GM19324 (cell line): ENCODE measurements at regions not wholly inside any gene's neighbourhood (a gene's known extent, or its start where the extent isn't known, plus 50 kb on each side); places are given as distances from the start of the nearest gene placed in this dataset.
"Not testable (repeated sequence)": the region's sequence is repeated elsewhere in the genome, so short reads cannot be mapped to it uniquely, and the experiment has no call there.

Source experiments
- ATAC-seq: cut with Tn5 transposase; IDR thresholded peaks from one replicate; pipeline ENCODE4 v1.9.1; 2021; ENCODE audit warnings: mild to moderate bottlenecking, moderate library complexity; ENCODE audit not compliant: unreplicated experiment, low FRiP score

GRCh38 chr5:19235101-19235584 is 752.9 kb downstream of the CDH18 start:
- no peak for ATAC-seq

DNA sequence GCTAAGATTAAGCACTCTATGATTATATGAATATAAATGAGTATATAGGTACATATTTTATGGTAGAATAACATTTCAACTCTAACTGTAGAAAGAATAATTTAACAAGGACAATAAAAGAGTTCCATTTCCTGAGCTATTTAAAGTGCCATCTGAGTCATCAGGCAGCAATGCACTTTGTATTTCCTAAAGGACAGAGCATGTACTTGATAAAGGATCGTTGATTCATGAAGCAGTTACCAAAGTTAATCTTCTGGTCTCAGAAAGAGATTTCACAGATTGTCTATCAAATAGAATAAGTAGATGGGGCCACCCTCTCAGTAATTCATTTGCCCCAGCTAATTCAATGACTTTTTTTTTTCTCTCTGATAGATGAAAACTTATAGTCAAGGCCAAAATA is 747.8 kb downstream of the CDH18 start:
- no peak for ATAC-seq

DNA sequence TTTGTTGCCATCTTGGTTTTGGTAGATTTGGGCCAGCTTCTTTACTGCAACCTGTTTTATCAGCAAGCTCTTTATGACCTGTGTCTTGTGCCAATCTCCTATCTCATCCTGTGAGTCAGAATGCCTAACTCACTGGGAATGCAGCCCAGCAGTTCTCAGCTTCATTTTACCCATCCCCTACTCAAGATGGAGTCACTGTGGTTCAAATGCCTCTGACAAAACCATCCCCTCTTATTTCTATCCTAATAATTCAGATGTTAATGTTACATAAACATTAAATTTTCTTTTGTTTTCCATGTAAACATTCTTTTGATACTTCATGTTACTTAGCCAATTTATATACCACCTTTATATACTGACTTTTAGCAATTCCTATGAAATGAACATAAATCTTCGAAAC is 746.3 kb downstream of the CDH18 start:
- no peak for ATAC-seq

DNA sequence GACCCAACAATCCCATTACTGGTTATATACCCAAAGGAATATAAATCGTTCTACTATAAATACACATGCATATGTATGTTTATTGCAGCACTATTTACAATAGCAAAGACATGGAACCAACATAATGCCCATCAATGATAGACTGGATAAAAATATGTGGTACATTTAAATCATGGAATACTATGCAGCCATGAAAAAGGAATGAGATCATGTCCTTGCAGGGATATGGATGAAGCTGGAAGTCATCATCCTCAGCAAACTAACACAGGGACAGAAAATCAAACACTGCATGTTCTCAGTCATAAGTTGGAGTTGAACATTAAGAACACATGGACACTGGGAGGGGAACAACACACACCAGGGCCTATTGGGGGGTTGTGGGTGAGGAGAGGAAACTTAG is 741.8 kb downstream of the CDH18 start:
- ATAC-seq, result not testable (repeated sequence)

DNA sequence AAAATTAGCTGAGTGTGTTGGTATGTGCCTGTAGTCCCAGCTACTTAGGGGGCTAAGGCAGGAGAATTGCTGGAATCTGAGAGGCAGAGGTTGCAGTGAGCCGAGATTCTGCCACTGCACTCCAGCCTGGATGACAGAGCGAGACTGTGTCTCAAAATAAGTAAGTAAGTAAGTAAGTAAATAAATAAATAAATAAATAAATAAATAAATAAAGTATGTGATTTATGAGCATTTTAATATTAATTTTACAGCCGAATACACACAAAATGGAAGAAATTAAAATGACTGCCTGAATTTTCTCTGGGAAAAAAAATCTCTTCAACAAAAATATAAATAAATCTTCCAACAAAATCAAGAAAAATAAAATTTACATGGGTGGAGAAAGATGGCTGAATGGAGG is 740.7 kb downstream of the CDH18 start:
- ATAC-seq, result no peak

DNA sequence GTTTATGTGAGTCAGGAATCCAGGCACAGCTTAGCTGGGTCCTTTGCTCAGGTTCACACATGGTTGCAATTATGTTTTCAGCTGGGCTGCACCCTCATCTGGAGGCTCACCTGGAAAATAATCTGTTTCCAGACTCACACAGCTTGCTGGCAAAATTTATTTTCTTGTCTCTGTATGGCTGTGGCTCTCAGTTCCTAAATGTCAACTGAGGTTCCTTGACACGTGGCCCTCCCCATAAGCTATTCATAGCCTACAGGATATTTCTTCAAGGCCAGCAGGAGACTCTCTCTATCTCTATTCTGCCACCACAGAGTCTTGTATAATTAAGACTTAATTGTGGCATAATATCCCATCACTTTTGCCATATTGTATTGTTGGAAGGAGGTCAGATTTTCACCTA is 732.0 kb downstream of the CDH18 start:
- ATAC-seq, result no peak

DNA sequence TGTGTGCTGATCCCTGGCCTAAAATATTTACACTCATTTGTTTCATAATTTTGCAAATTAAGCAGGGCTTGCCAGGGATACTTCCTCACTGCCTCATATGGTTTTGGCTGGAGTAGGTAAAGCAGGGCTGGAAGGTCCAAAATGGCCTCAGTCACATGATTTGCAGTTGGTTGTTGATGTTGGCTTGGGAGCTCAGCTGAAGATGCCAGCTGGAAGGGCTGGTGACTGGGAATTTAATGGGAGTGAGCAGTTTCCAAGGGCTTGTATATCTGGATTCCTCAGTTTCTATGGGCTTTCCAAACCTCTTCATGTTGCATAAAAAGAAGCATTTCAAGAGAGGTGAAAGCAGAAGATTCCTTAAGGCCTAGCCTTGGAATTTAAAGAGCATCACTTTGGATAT is 729.3 kb downstream of the CDH18 start:
- ATAC-seq, result no peak

GRCh38 chr5:19261879-19262278 is 726.1 kb downstream of the CDH18 start:
- ATAC-seq, result no peak

DNA sequence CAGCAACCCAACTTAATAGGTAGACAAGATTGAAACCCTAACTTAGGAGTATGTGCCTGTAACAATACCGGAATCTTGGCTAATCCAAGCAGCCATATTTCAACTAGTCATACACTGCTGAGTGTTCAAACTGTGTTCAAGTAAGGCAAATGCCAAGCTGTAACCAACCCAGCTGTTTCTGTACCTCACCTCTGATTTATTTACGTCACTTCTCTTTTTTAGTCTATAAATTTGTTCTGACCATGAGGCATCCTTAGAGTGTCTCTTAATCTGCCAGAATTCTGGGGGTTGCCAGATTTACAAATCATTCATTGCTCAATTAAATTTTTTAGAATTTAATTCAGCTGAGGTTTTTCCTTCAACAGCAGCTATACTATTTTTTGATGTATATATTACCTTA is 723.2 kb downstream of the CDH18 start:
- no peak for ATAC-seq

GRCh38 chr5:19266791-19267190 is 721.2 kb downstream of the CDH18 start:
- ATAC-seq, result no peak

- ATAC-seq, result no peak
These were observed 717.8 kb downstream of the CDH18 start for GRCh38 chr5:19270153-19270552.

- no peak for ATAC-seq
These were observed 713.4 kb downstream of the CDH18 start for GRCh38 chr5:19274578-19274977.

DNA sequence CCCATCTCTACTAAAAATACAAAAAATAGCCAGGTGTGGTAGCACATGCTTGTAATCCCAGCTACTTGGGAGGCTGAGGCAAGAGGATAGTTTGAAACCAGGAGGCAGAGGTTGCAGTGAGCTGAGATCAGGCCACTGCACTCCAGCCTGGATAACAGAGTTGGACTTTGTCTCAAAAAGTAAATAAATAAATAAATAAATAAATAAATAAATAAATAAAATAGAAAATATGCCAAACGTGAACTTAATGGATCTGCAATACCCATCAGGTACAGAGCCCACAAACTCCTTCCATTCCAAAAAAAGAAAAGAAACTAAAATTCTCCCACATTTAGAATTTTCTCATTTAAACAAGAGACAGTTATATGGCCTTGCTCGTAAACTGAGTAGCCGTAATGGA is 702.7 kb downstream of the CDH18 start:
- no peak for ATAC-seq

- not testable (repeated sequence) for ATAC-seq
These were observed 700.3 kb downstream of the CDH18 start for GRCh38 chr5:19287548-19288277.

DNA sequence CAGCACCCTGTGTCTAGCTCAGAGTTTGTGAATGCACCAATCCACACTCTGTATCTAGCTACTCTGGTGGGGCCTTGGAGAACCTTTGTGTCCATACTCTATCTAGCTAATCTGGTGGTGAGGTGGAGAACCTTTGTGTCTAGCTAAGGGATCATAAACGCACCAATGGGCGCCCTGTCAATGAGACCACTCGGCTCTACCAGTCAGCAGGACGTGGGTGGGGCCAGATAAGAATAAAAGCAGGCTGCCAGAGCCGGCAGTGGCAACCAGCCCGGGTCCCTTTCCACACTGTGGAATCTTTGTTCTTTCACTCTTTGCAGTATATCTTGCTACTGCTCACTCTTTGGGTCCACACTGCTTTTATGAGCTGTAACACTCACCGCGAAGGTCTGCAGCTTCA is 699.7 kb downstream of the CDH18 start:
- ATAC-seq, result not testable (repeated sequence)

- no peak for ATAC-seq
These were observed 690.1 kb downstream of the CDH18 start for GRCh38 chr5:19297934-19298333.

- no peak for ATAC-seq
These were observed 686.7 kb downstream of the CDH18 start for GRCh38 chr5:19301271-19301670.

DNA sequence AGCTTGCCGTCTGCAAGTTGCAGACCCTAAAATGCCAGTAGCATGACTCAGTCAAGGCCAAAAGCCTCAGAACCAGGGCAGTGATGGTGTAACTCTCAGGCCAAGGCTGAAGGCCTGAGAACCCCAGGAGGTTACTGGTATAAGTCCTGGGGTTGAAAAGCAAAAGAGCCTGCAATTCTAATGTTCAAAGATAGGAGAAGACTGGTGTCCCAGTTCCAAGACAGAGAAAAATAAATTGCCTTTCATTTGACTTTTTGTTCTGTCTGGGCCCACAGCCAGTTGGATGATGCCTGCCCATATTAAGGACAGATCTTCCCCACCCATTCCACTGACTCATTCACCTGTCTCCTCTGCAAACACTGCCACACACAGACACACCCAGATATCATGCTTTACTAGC is 673.2 kb downstream of the CDH18 start:
- ATAC-seq, result no peak

GRCh38 chr5:19319252-19319651 is 668.7 kb downstream of the CDH18 start:
- no peak for ATAC-seq

DNA sequence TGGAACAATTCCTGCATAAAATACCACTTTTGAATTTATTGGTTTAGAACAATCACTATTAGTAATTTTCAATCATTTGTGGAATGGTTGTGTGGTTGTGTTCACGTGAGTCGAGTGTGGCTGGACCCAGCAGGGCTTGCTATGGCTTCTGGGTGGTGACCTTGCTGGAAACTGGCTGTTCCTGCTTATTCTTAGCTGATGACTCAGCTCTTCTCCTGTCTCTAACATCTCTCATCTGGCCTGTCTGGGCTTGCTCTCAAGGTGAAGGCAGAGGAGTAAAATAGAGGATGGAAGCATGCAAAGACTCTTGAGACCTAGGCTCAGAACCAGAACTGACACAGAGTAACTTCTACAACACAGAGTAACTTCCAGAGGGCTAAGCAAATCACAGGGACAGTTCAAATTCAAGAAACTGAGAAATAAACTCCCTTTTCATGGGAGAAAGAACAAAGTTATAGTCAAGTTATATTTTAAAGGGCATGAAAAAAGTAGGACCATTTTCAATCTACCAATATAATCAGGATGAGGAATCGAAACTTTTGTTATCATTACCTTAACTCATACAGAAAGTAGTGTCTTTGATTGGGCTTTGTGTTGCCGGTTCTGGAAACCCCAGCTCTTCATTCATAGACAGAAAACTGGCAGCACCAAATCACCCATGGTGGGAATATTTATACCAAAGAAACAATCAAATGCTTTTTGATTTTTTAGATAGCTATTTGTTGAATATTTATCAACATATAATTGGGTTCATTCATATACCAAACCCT is 665.1 kb downstream of the CDH18 start:
- ATAC-seq, result no peak

DNA sequence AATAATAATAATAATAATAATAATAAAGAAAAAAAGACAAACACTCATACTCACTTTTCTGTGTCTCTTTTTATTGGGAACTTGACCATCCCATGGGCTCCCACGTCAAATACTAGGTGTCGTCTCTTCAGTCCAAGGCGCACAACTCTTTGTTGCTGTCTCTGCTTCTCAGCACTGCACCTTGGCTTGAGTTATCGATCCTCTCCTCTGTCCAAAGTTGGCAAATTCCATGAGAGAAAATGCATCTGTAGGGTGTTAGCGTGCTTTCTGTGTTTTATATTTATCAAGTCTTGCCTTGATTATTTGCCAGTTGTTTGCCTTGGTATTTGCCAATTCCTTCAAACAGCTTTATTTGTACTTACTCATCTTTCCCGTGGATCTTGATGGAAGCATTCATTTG is 653.7 kb downstream of the CDH18 start:
- ATAC-seq, result no peak

GRCh38 chr5:19342942-19343341 is 645.1 kb downstream of the CDH18 start:
- no peak for ATAC-seq
